Aorta (tissue), 5 donors: ENCODE measurements at regions not wholly inside any gene's neighbourhood (a gene's known extent, or its start where the extent isn't known, plus 50 kb on each side); places are given as distances from the start of the nearest gene placed in this dataset.

Experiments used
- ATAC-seq: fragments of 200-7000 bp; cut with Tn5 transposase; one replicate; pipeline ENCODE4 v1.9.1; 2022; ENCODE audit warnings: moderate library complexity; ENCODE audit not compliant: low FRiP score
- DNase-seq, 2 donors: peaks; one replicate each; pipeline ENCODE4 v3.0.0-alpha.2; 2020
- H3K27ac ChIP-seq, 2 donors: one replicate each; pipeline ENCODE4 v1.5.1; 2013; ENCODE audit warnings: low read length in 2 of 2, mild to moderate bottlenecking in 2 of 2, moderate library complexity in 2 of 2, control low read depth in 1 of 2, inconsistent platforms in 1 of 2, low read depth in 1 of 2
- H3K27me3 ChIP-seq, 2 donors: one replicate each; pipeline ENCODE4 v1.6.1; 2013; ENCODE audit warnings: control low read depth in 1 of 2, low read length in 1 of 2, mild to moderate bottlenecking in 1 of 2, moderate library complexity in 1 of 2; ENCODE audit not compliant: insufficient read depth in 2 of 2, control insufficient read depth in 1 of 2
- H3K36me3 ChIP-seq, 2 donors: one replicate each; pipeline ENCODE4 v1.6.1; 2013; ENCODE audit warnings: control low read depth in 1 of 2, low read length in 1 of 2, mild to moderate bottlenecking in 1 of 2; ENCODE audit not compliant: insufficient read depth in 2 of 2, control insufficient read depth in 1 of 2
- H3K4me1 ChIP-seq, 2 donors: one replicate each; pipeline ENCODE4 v1.6.1; 2013; ENCODE audit warnings: low read length in 2 of 2, control low read depth in 1 of 2, mild to moderate bottlenecking in 1 of 2, moderate library complexity in 1 of 2; ENCODE audit not compliant: insufficient read depth in 2 of 2, control insufficient read depth in 1 of 2
- H3K4me3 ChIP-seq, 2 donors: one replicate each; pipeline ENCODE4 v1.5.1; 2013; ENCODE audit warnings: low read length in 2 of 2, control low read depth in 1 of 2, mild to moderate bottlenecking in 1 of 2
- H3K9me3 ChIP-seq: one replicate; pipeline ENCODE4 v1.6.1; 2013; ENCODE audit warnings: mild to moderate bottlenecking, low read length; ENCODE audit not compliant: control insufficient read depth
- WGBS, 2 donors: extraction: QIAGEN DNeasy Blood & Tissue Kit; methylation state at CpG; one replicate each; pipeline ENCODE4 v1.1.7; 2013; 5-methylcytosine and 5-hydroxymethylcytosine counted together
- intact Hi-C, 2 donors: fragments of 100-400 bp; cut with DNase I; formaldehyde crosslinking; loops; one replicate each; pipeline versions ENCODE4 v1.14.2 to v1.15.0; 2022
- donor health status: healthy with polysubstance abuse.
- donor health status: Bipolar disorder and iron deficiency.
- donor health status: DM: no; HTN: no; CAD: no.
- donor health status: DM: no; HTN: no; CAD: no.
- donor health status: DM: yes; HTN: yes; CAD: no.

- DNase-seq = no peak
- no peaks in the 10 kb centered on the region for H3K27me3 ChIP-seq
Observed at GRCh38 chr2:157061799-157062198, 195.7 kb upstream of the GALNT5 start.

GRCh38 chr2:157067562-157067961 lies 189.9 kb upstream of the GALNT5 start:
- no peak for DNase-seq
- 64 to 78% methylated on average over 2 of the region's 2 CpGs for WGBS, 2 donors

More at GRCh38 chr2:157061799-157062198, 195.7 kb upstream of the GALNT5 start:
- intact Hi-C loops = no loop called here
- ATAC-seq = no peak
- WGBS, 2 donors = 60 to 62% methylated on average over 2 of the region's 2 CpGs
- H3K27ac ChIP-seq = no peak overlapping the region
- H3K4me1 ChIP-seq = no peaks in the 10 kb centered on the region
- no peak overlapping the region for H3K4me3 ChIP-seq
- H3K9me3 ChIP-seq = no peaks in the 10 kb centered on the region
- H3K36me3 ChIP-seq = no peaks in the 10 kb centered on the region

GRCh38 chr2:157068237-157068636 lies 189.3 kb upstream of the GALNT5 start:
- WGBS, 2 donors = 83 to 91% methylated on average over 1 of the region's 1 CpG
- intact Hi-C loops = no loop called here
- H3K9me3 ChIP-seq = no peaks in the 10 kb centered on the region
- H3K4me1 ChIP-seq = no peaks in the 10 kb centered on the region
- DNase-seq (no peak), ATAC-seq (no peak)
- no peaks in the 10 kb centered on the region for H3K36me3 ChIP-seq
- H3K4me3 ChIP-seq = no peak overlapping the region
- no peaks in the 10 kb centered on the region for H3K27me3 ChIP-seq
- H3K27ac ChIP-seq = no peak overlapping the region

More at GRCh38 chr2:157067562-157067961, 189.9 kb upstream of the GALNT5 start:
- H3K9me3 ChIP-seq = no peaks in the 10 kb centered on the region
- intact Hi-C loops = no loop called here
- H3K36me3 ChIP-seq = no peaks in the 10 kb centered on the region
- no peaks in the 10 kb centered on the region for H3K27me3 ChIP-seq
- H3K4me1 ChIP-seq = no peaks in the 10 kb centered on the region
- H3K27ac ChIP-seq = no peak overlapping the region
- no peak for ATAC-seq
- no peak overlapping the region for H3K4me3 ChIP-seq

GRCh38 chr2:157075924-157076323 lies 181.6 kb upstream of the GALNT5 start:
- WGBS, 2 donors = 47 to 57% methylated on average over 2 of the region's 2 CpGs
- intact Hi-C loops = no loop called here
- ATAC-seq (no peak), DNase-seq (no peak)
- no peaks in the 10 kb centered on the region for H3K36me3 ChIP-seq
- H3K4me1 ChIP-seq = no peaks in the 10 kb centered on the region
- H3K27ac ChIP-seq = no peak overlapping the region
- no peaks in the 10 kb centered on the region for H3K9me3 ChIP-seq
- H3K27me3 ChIP-seq = peaks cover 0 to 1% of the 10 kb centered on the region in 2 donors
- H3K4me3 ChIP-seq = no peak overlapping the region

- no peaks in the 10 kb centered on the region for H3K36me3 ChIP-seq
- DNase-seq = no peak
- peaks cover 0 to 1% of the 10 kb centered on the region in 2 donors for H3K27me3 ChIP-seq
- no peak overlapping the region for H3K4me3 ChIP-seq
- 74 to 82% methylated on average over 3 of the region's 3 CpGs for WGBS, 2 donors
- H3K4me1 ChIP-seq = no peaks in the 10 kb centered on the region
- intact Hi-C loops = no loop called here
- H3K9me3 ChIP-seq = no peaks in the 10 kb centered on the region
- H3K27ac ChIP-seq = no peak overlapping the region
- no peak for ATAC-seq
Observed at GRCh38 chr2:157076526-157077161, 180.9 kb upstream of the GALNT5 start.

- H3K36me3 ChIP-seq = no peaks in the 10 kb centered on the region
- H3K27me3 ChIP-seq = peaks cover 0 to 1% of the 10 kb centered on the region in 2 donors
- no peaks in the 10 kb centered on the region for H3K9me3 ChIP-seq
- DNase-seq = no peak
- intact Hi-C loops = no loop called here
- no peak overlapping the region for H3K27ac ChIP-seq
- no peaks in the 10 kb centered on the region for H3K4me1 ChIP-seq
- ATAC-seq = no peak
- H3K4me3 ChIP-seq = no peak overlapping the region
Observed at GRCh38 chr2:157077753-157078350, 179.7 kb upstream of the GALNT5 start.

GRCh38 chr2:157082950-157083349 lies 174.6 kb upstream of the GALNT5 start:
- no peak for DNase-seq
- intact Hi-C loops = no loop called here
- no peaks in the 10 kb centered on the region for H3K36me3 ChIP-seq
- no peak for ATAC-seq
- no peaks in the 10 kb centered on the region for H3K4me1 ChIP-seq
- H3K4me3 ChIP-seq = no peak overlapping the region
- H3K27ac ChIP-seq = no peak overlapping the region
- no peaks in the 10 kb centered on the region for H3K27me3 ChIP-seq
- H3K9me3 ChIP-seq = no peaks in the 10 kb centered on the region

GRCh38 chr2:157085522-157085921 lies 172.0 kb upstream of the GALNT5 start:
- DNase-seq = no peak
- no peak overlapping the region for H3K4me3 ChIP-seq
- ATAC-seq = no peak
- no peaks in the 10 kb centered on the region for H3K9me3 ChIP-seq
- no peaks in the 10 kb centered on the region for H3K36me3 ChIP-seq
- no peaks in the 10 kb centered on the region for H3K4me1 ChIP-seq
- 71 to 80% methylated on average over 1 of the region's 1 CpG for WGBS, 2 donors
- no peak overlapping the region for H3K27ac ChIP-seq
- intact Hi-C loops = no loop called here
- no peaks in the 10 kb centered on the region for H3K27me3 ChIP-seq

GRCh38 chr2:157087373-157088002 lies 170.0 kb upstream of the GALNT5 start:
- Histone ChIP-seq H3K36me3 (no peaks in the 10 kb centered on the region), H3K27me3 (no peaks in the 10 kb centered on the region), H3K9me3 (no peaks in the 10 kb centered on the region), H3K27ac (no peak overlapping the region), H3K4me1 (no peaks in the 10 kb centered on the region), H3K4me3 (no peak overlapping the region)
- DNase-seq (peak; percentile 59 to 77), ATAC-seq (no peak)
- WGBS, 2 donors = 30% methylated on average over 13 of the region's 13 CpGs
- intact Hi-C loops = no loop called here
